ENCODE measurements at regions not wholly inside any gene's neighbourhood (a gene's known extent, or its start where the extent isn't known, plus 50 kb on each side); places are given as distances from the start of the nearest gene placed in this dataset.
A peak's percentile ranks its signal among the peaks of the same experiment; 100 is the strongest.

GRCh38 chr14:46259536-46259935 lies 392.0 kb downstream of the RPL10L start:
- DNase-seq: no peak

GRCh38 chr14:46256381-46256780 lies 395.2 kb downstream of the RPL10L start:
- DNase-seq: no peak

- peak; percentile 11 for DNase-seq
Measured at GRCh38 chr14:46250113-46250703, 401.4 kb downstream of the RPL10L start.

GRCh38 chr14:46248001-46248630 lies 403.5 kb downstream of the RPL10L start:
- DNase-seq: no peak

GRCh38 chr14:46245276-46245675 lies 406.3 kb downstream of the RPL10L start:
- no peak for DNase-seq

GRCh38 chr14:46233786-46234185 lies 417.8 kb downstream of the RPL10L start:
- no peak for DNase-seq

GRCh38 chr14:46230540-46230939 lies 421.0 kb downstream of the RPL10L start:
- no peak for DNase-seq

- no peak for DNase-seq
Measured at GRCh38 chr14:46215801-46216200, 435.8 kb downstream of the RPL10L start.

- DNase-seq: no peak
Measured at GRCh38 chr14:46198676-46199075, 452.9 kb downstream of the RPL10L start.

- peak; percentile 16 for DNase-seq
Measured at GRCh38 chr14:46197856-46198255, 453.7 kb downstream of the RPL10L start.

Measured in EL (cell line).